Stimulated activated CD8-positive, alpha-beta memory T cell treated with anti-CD3 and anti-CD28 coated beads, Interleukin-4, amount 100 ng/mL, for 1 hour (primary cell): ENCODE measurements at regions not wholly inside any gene's neighbourhood (a gene's known extent, or its start where the extent isn't known, plus 50 kb on each side); places are given as distances from the start of the nearest gene placed in this dataset.
"Not testable (repeated sequence)": the region's sequence is repeated elsewhere in the genome, so short reads cannot be mapped to it uniquely, and the experiment has no call there.

Experiments used
- DNase-seq, 2 donors: peaks; one replicate each; pipeline ENCODE4 v3.0.0-alpha.2; 2020; ENCODE audit warnings: low read depth in 2 of 2, low spot score in 1 of 2

DNA sequence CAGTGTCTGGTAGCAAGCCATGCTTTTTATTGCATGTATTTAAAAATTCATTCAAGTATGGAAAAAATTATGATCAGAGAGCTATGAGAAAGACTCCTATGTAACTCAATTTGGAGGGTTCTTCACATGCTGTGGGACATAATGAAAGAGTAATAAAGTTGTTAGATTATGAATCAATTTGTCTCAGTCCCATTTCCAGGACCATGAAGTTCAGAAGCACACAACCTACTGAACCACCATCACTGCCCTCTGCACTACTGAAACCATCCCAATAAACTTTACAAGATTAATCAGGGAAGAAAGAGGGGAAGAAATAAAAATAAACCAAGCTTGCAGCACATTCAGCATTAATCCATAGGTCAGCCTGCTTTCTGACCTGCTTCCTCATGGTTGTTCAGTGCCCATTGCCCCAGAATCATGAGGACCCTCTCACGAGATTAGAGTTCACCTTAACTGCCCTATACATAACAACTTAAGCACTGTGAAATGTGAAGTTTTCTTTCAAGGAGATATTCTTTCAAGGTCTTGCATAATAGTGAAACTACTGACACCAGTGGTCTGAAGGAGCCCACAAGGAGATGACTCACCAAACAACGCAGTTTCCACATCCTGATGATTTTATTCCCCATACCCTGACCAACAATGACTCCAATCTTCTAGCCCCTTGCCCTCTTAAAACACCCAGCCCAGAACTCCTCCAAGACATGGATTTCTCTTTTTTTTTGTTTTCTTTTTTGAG is 171.5 kb upstream of the ADCY1 start:
- no peak for DNase-seq

DNA sequence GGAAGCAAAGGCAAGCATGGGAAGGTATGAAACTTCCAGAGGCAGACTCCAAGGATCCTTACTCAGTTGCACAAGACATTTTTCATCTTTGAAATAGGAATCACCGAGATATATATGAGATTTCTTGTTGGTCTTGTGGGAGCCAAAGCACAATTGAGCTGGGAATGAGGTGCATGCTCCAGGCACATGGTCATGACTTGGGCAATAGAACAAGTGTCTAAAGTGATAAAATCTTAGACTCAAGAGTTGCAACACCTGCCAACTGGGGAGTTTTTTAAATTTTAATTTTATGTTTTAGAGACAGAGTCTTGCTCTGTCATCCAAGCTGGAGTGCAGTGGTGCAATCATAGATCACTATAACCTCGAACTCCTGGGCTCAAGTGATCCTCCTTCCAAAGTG is 169.5 kb upstream of the ADCY1 start:
- no peak for DNase-seq

GRCh38 chr7:45407730-45408408 is 166.3 kb upstream of the ADCY1 start:
- no peak for DNase-seq

DNA sequence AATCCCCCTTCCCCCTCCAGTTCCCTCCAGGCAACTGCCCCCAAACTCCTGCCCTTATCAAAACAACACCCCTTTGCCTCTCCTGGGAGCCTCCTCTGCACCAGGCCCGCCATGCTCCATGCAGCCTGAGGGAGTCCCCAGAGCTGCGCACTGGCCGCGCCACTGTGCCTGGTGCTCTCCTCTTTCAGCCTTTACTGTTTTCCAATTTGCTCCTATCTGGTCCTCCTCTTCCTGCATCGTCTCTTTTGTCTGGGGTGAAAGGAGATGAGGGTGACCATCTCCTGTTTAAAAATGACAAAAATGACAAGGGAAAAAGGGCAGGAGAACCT is 165.8 kb upstream of the ADCY1 start:
- DNase-seq = no peak

DNA sequence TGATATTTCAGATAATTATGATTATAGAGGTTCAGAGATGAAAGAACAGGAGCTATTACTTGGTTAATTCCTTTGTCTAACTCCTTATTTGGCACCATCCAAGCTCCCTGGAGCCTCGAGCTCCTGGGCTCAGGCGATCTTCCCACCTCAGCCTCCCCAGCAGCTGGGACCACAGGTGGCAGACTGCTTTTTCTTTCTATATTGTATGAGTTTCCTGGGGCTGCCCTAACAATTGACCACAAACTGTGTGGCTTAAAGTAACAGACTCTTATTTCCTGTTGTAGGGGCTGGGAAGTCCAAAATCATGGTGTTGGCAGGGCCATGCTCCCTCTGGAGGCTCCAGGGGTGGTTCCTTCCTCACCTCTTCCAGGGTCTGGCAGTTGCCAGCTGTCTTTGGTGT is 163.3 kb upstream of the ADCY1 start:
- no peak for DNase-seq

- DNase-seq = no peak
Measured at GRCh38 chr7:45413419-45413818, 160.7 kb upstream of the ADCY1 start.

DNA sequence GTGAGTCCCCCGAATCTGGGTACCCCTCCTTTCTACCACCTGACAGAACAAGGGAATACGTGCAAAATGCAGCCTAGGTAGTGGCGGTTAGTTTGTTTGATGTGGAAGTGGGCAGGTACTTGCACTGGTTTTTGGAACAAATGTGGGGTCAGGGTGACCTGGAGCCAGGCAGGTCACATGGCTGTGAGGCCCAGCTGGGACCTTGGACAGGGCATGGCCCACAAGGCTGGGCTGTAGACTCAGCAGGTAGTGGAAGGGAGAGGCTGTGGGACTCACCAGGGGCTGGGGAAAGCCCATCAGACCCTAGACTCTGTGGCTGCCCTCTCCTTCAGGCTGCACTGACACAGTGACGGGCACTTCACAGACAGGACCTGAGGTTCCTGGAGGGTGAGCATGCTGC is 159.9 kb upstream of the ADCY1 start:
- no peak for DNase-seq

GRCh38 chr7:45415265-45415664 is 158.9 kb upstream of the ADCY1 start:
- DNase-seq = no peak

GRCh38 chr7:45416846-45417245 is 157.3 kb upstream of the ADCY1 start:
- DNase-seq = no peak

DNA sequence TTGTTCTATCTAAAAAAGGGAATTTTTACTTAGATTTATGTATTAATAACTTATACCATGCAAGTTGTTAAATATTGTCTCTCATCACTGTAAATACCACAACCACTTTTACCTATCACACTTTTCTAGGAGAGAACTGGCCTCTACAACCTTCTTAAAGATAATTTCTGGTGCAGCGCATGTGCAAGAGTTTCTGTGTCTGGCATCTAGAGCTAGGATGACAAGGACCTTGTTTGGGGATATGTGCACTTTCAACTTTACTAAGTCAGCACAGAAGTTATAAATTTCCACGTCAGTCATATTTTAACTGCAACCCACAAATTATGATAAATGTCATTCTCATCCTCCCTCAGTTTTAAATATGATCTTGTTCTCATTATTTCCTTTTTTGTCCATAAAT is 156.9 kb upstream of the ADCY1 start:
- no peak for DNase-seq

DNA sequence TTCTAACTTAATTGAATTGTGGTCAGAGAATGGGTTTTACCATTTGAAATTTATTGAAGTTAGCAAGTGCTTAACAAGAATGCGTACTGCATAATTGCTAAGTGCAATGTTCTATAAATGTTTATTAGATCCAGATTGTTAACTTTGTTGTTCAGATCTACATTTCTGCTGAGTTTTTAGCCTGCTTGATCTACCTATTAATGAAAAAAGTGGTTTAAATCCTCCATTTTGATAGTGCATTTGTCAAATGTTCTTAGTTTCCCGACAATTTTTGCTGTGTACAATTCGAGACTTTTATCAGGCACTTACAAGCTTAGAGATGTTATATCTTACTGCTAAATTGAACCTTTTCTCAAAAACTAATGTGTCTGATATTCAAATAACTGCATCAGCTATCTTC is 156.4 kb upstream of the ADCY1 start:
- no peak for DNase-seq

GRCh38 chr7:45420843-45421495 is 153.2 kb upstream of the ADCY1 start:
- DNase-seq = no peak

DNA sequence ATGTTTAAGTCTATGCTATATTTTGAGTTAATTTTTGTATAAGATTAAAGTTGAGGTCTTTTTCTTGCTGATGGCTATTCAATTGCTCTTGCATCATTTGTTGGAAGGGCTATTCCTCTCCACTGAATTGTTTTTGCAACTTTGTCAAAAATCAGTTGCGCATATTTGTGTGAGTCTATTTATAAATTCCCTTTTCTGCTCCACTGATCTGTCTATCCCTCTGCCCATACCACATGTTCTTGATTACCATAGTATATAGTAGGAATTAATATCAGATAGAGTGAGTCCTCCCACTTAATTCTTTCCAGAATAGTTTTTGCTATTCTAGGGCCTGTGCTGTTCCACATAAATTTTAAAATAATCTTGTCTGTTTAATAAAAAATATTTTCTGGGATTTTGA is 152.4 kb upstream of the ADCY1 start:
- no peak for DNase-seq

DNA sequence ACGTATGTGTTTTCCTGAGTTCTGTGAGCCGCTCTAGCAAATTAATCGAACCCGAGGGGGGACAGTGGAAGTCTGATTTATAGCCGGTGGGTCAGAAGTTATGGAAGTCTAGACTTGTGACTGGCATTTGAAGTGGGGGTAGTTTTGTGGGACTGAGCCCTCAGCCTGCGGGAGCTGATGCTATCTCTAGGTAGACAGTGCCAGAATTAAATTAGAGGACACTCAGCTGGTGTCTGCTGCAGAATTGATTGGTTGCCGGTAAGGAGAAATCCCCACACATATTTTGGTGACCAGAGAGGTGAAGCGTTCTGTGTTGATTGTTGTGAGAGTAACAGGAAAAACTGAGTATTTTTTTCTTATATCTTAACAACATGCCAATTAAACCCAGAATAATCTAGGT is 143.8 kb upstream of the ADCY1 start:
- DNase-seq = no peak

- no peak for DNase-seq
Measured at GRCh38 chr7:45434167-45434784, 139.9 kb upstream of the ADCY1 start.

- no peak for DNase-seq
Measured at GRCh38 chr7:45435131-45435530, 139.0 kb upstream of the ADCY1 start.

DNA sequence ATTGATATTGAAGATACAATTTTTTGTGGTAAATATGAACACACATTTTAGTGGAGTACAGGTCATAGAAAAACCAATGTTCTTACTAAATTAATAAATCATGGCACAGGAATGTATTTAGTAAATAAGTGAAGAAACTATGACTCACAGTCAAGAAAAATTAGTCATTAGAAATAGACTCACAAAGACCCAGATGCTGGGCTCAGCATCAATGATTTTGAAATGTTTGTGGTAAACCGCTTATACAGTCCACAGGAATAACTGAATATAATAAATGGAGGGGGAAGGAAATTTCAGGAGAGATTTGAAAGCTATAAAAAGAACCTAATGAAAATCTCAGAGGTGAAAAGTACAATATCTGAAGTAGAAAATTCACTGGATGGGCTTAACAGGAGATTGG is 138.3 kb upstream of the ADCY1 start:
- DNase-seq = no peak

- DNase-seq = not testable (repeated sequence)
Measured at GRCh38 chr7:45440776-45441175, 133.4 kb upstream of the ADCY1 start.

- DNase-seq = no peak
Measured at GRCh38 chr7:45443263-45443662, 130.9 kb upstream of the ADCY1 start.

DNA sequence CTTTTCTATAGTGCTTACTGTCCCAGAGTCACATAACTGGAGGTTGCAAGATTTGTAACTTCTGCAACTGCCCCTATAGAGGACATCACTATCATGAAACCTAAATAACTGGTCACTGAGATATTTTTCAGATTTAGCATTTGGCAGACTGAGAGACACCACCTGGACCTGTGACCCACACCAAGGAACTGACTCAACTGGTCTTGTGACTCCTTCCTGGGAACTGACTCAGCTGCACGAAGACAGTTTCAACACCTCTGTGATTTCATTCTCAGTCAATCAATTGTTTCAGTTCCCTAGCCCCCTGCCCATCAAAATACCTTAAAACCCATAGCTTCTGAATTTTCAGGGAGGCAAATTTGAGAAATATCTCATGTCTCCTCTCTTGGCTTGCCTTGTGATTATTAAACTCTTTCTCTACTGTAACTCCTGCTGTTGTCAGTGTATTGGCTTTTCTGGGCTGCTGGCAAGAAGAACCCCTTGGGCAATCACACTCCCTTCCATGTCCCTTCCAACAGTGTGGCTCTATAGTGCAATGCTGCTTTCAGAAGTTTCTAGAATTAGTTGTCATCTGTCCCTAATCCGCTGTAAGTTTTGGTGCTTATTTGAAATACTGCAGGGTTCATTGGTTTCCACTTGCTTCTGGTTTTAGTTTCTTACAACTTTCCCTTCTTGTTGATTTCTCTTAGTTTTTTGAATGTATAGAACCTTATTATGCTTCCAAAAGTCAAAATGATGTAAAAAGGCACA is 127.8 kb upstream of the ADCY1 start:
- DNase-seq = no peak

GRCh38 chr7:45447296-45447695 is 126.9 kb upstream of the ADCY1 start:
- no peak for DNase-seq
